SK-N-SH treated with all-trans-retinoic acid at 6 μM for 48 hours (cell line): ENCODE measurements at regions not wholly inside any gene's neighbourhood (a gene's known extent, or its start where the extent isn't known, plus 50 kb on each side); places are given as distances from the start of the nearest gene placed in this dataset.

Source experiments
- ATAC-seq: fragments of 200-7000 bp; cut with Tn5 transposase; 3 replicates; pipeline ENCODE4 v1.9.1; 2020; ENCODE audit warnings: mild to moderate bottlenecking, moderate library complexity
- ARNTL ChIP-seq: fragments of 450-650 bp; formaldehyde crosslinking; IDR thresholded peaks from 2 replicates; pipeline ENCODE4 v1.5.0; 2020; ENCODE audit warnings: low read depth, mild to moderate bottlenecking, moderate library complexity, borderline replicate concordance
- BACH2 ChIP-seq: fragments of 250-450 bp; sonication (Bioruptor Pico); IDR thresholded peaks from 2 replicates; pipeline ENCODE4 v1.9.0; 2021; ENCODE audit warnings: mild to moderate bottlenecking, borderline replicate concordance
- CSDC2 ChIP-seq: fragments of 250-450 bp; sonication (Bioruptor Pico); IDR thresholded peaks from 2 replicates; pipeline ENCODE4 v1.5.0; 2020; ENCODE audit warnings: mild to moderate bottlenecking, moderate library complexity
- CSRNP3 ChIP-seq: fragments of 250-450 bp; sonication (Bioruptor Pico); IDR thresholded peaks from 2 replicates; pipeline ENCODE4 v1.5.1; 2021; ENCODE audit warnings: mild to moderate bottlenecking, moderate library complexity
- GLIS3 ChIP-seq: fragments of 250-450 bp; sonication (Bioruptor Pico); IDR thresholded peaks from 2 replicates; pipeline ENCODE4 v1.5.0; 2020; ENCODE audit warnings: mild to moderate bottlenecking, moderate library complexity
- ISL1 ChIP-seq: fragments of 250-450 bp; sonication (Bioruptor Pico); IDR thresholded peaks from 2 replicates; pipeline ENCODE4 v2.1.2; 2022; ENCODE audit warnings: mild to moderate bottlenecking, moderate library complexity
- OSR1 ChIP-seq: fragments of 250-450 bp; sonication (Bioruptor Pico); IDR thresholded peaks from 2 replicates; pipeline ENCODE4 v1.8.0; 2022; ENCODE audit warnings: moderate library complexity, mild to moderate bottlenecking, inconsistent platforms
- PATZ1 ChIP-seq: fragments of 250-450 bp; sonication (Bioruptor Pico); IDR thresholded peaks from 2 replicates; pipeline ENCODE4 v1.8.0; 2020; ENCODE audit warnings: mild to moderate bottlenecking, moderate library complexity, borderline replicate concordance
- POU6F1 ChIP-seq: fragments of 250-450 bp; sonication (Bioruptor Pico); IDR thresholded peaks from 2 replicates; pipeline ENCODE4 v1.8.0; 2021; ENCODE audit warnings: low read depth, mild to moderate bottlenecking, moderate library complexity, borderline replicate concordance
- PPARA ChIP-seq: fragments of 250-450 bp; sonication (Bioruptor Pico); IDR thresholded peaks from 2 replicates; pipeline ENCODE4 v1.5.0; 2020; ENCODE audit warnings: mild to moderate bottlenecking, borderline replicate concordance
- RARB ChIP-seq: fragments of 250-450 bp; sonication (Bioruptor Pico); IDR thresholded peaks from 2 replicates; pipeline ENCODE4 v1.8.0; 2021; ENCODE audit warnings: mild to moderate bottlenecking, moderate library complexity
- SNAI2 ChIP-seq: fragments of 250-450 bp; sonication (Bioruptor Pico); IDR thresholded peaks from 2 replicates; pipeline ENCODE4 v1.5.0; 2020; ENCODE audit warnings: mild to moderate bottlenecking, moderate library complexity
- TCF4 ChIP-seq: fragments of 250-450 bp; sonication (Bioruptor Pico); IDR thresholded peaks from 2 replicates; pipeline ENCODE4 v1.8.0; 2021; ENCODE audit warnings: mild to moderate bottlenecking, moderate library complexity, borderline replicate concordance
- TOX ChIP-seq: fragments of 250-450 bp; sonication (Bioruptor Pico); IDR thresholded peaks from 2 replicates; pipeline ENCODE4 v1.8.0; 2021; ENCODE audit warnings: mild to moderate bottlenecking, moderate library complexity, borderline replicate concordance
- TSHZ2 ChIP-seq: fragments of 250-450 bp; sonication (Bioruptor Pico); IDR thresholded peaks from 2 replicates; pipeline ENCODE4 v1.5.0; 2020; ENCODE audit warnings: mild to moderate bottlenecking, moderate library complexity
- ZC3H10 ChIP-seq: fragments of 250-450 bp; sonication (Bioruptor Pico); IDR thresholded peaks from 2 replicates; pipeline ENCODE4 v1.5.1; 2021; ENCODE audit warnings: mild to moderate bottlenecking, moderate library complexity
- ZFP3 ChIP-seq: fragments of 250-450 bp; sonication (Bioruptor Pico); IDR thresholded peaks from 2 replicates; pipeline ENCODE4 v1.5.0; 2020; ENCODE audit warnings: mild to moderate bottlenecking, moderate library complexity
- ZFP30 ChIP-seq: fragments of 450-650 bp; formaldehyde crosslinking; IDR thresholded peaks from 2 replicates; pipeline ENCODE4 v1.5.0; 2022; ENCODE audit warnings: mild to moderate bottlenecking, moderate library complexity
- ZNF565 ChIP-seq: fragments of 450-650 bp; formaldehyde crosslinking; conservative IDR thresholded peaks from 2 replicates; pipeline ENCODE4 v1.5.0; 2020; ENCODE audit warnings: low read depth, mild to moderate bottlenecking, moderate library complexity
- ZNF70 ChIP-seq: fragments of 450-650 bp; formaldehyde crosslinking; IDR thresholded peaks from 2 replicates; pipeline ENCODE4 v1.5.0; 2020; ENCODE audit warnings: mild to moderate bottlenecking, moderate library complexity
- ZNF8 ChIP-seq: fragments of 450-650 bp; formaldehyde crosslinking; IDR thresholded peaks from 2 replicates; pipeline ENCODE4 v1.5.0; 2020; ENCODE audit warnings: mild to moderate bottlenecking, moderate library complexity

GRCh38 chr12:87793131-87793530 is 236.1 kb downstream of the C12orf50 start:
- peak; percentile 43; the same call in 2 of the 3 replicates for ATAC-seq
- TF ChIP-seq TSHZ2 (CRISPR knock-in tag) = no peak
- TF ChIP-seq ZFP30 (CRISPR knock-in tag) = no peak
- TF ChIP-seq ZNF565 = no peak
- no peak for TF ChIP-seq ISL1 (CRISPR knock-in tag)
- TF ChIP-seq TOX = no peak
- no peak for TF ChIP-seq ZC3H10
- no peak for TF ChIP-seq ZNF70 (CRISPR knock-in tag)
- TF ChIP-seq CSRNP3 (CRISPR knock-in tag) = no peak
- no peak for TF ChIP-seq OSR1 (CRISPR knock-in tag)

GRCh38 chr12:87784350-87784749 is 244.9 kb downstream of the C12orf50 start:
- no peak for ATAC-seq
- no peak for TF ChIP-seq ARNTL
- TF ChIP-seq ZFP3 (CRISPR knock-in tag) = no peak
- TF ChIP-seq ZNF8 (CRISPR knock-in tag) = no peak
- TF ChIP-seq GLIS3 (CRISPR knock-in tag) = no peak
- no peak for TF ChIP-seq ZNF70 (CRISPR knock-in tag)
- no peak for TF ChIP-seq RARB (CRISPR knock-in tag)
- no peak for TF ChIP-seq PATZ1 (CRISPR knock-in tag)
- no peak for TF ChIP-seq PPARA (CRISPR knock-in tag)
- no peak for TF ChIP-seq TOX
- no peak for TF ChIP-seq ZFP30 (CRISPR knock-in tag)
- no peak for TF ChIP-seq ZC3H10
- TF ChIP-seq BACH2 = no peak

GRCh38 chr12:87783467-87783866 is 245.7 kb downstream of the C12orf50 start:
- TF ChIP-seq TOX (no peak), ISL1 (CRISPR knock-in tag) (no peak), ZNF8 (CRISPR knock-in tag) (no peak), RARB (CRISPR knock-in tag) (no peak), SNAI2 (CRISPR knock-in tag) (no peak), POU6F1 (CRISPR knock-in tag) (no peak), TSHZ2 (CRISPR knock-in tag) (no peak), PPARA (CRISPR knock-in tag) (no peak), CSDC2 (CRISPR knock-in tag) (no peak), CSRNP3 (CRISPR knock-in tag) (no peak), ARNTL (no peak), ZFP30 (CRISPR knock-in tag) (no peak), ZNF70 (CRISPR knock-in tag) (no peak), TCF4 (CRISPR knock-in tag) (no peak), OSR1 (CRISPR knock-in tag) (no peak)
- ATAC-seq = no peak
